ENCODE measurements at regions not wholly inside any gene's neighbourhood (a gene's known extent, or its start where the extent isn't known, plus 50 kb on each side); places are given as distances from the start of the nearest gene placed in this dataset.
A peak's percentile ranks its signal among the peaks of the same experiment; 100 is the strongest.

GRCh38 chrX:109268340-109268739 is 213.5 kb downstream of the GUCY2F start:
- Histone ChIP-seq H3K9me3 (ENCODE audit: control insufficient read depth in 4 of 4, insufficient read depth in 3 of 4, low read length in 3 of 4) (peaks cover 0 to 9% (median 0%) of the 10 kb centered on the region in 4 donors), H3K4me3 (no peak overlapping the region), H3K27me3 (ENCODE audit: control insufficient read depth in 3 of 3, insufficient read depth in 3 of 3, low read length in 2 of 3) (peaks cover 0 to 25% (median 8%) of the 10 kb centered on the region in 3 donors), H3K36me3 (ENCODE audit: control insufficient read depth in 4 of 4, insufficient read depth in 4 of 4, low read length in 4 of 4) (no peaks in the 10 kb centered on the region), H3K27ac (ENCODE audit: low read depth in 1 of 2, low read length in 1 of 2) (no peak overlapping the region), H3K4me1 (ENCODE audit: control insufficient read depth in 5 of 5, insufficient read depth in 5 of 5, low read length in 5 of 5) (no peaks in the 10 kb centered on the region), H3K9ac (ENCODE audit: insufficient read depth in 1 of 2, low read length in 2 of 2) (no peak overlapping the region)
- ATAC-seq (ENCODE audit: insufficient read depth, low FRiP score) (no peak), DNase-seq (peak in 1 of 3 donors; percentile 3)
- TF ChIP-seq, protein P1, sequence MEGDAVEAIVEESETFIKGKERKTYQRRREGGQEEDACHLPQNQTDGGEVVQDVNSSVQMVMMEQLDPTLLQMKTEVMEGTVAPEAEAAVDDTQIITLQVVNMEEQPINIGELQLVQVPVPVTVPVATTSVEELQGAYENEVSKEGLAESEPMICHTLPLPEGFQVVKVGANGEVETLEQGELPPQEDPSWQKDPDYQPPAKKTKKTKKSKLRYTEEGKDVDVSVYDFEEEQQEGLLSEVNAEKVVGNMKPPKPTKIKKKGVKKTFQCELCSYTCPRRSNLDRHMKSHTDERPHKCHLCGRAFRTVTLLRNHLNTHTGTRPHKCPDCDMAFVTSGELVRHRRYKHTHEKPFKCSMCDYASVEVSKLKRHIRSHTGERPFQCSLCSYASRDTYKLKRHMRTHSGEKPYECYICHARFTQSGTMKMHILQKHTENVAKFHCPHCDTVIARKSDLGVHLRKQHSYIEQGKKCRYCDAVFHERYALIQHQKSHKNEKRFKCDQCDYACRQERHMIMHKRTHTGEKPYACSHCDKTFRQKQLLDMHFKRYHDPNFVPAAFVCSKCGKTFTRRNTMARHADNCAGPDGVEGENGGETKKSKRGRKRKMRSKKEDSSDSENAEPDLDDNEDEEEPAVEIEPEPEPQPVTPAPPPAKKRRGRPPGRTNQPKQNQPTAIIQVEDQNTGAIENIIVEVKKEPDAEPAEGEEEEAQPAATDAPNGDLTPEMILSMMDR (IDR thresholded peaks at IDR 0.05; ENCODE audit: control extremely low read depth, extremely low read depth), result no peak

- no peak overlapping the region for H3K4me3 ChIP-seq
- no peaks in the 10 kb centered on the region for H3K4me1 ChIP-seq (ENCODE audit: control insufficient read depth in 5 of 5, insufficient read depth in 5 of 5, low read length in 5 of 5)
- ATAC-seq (ENCODE audit: insufficient read depth, low FRiP score) (no peak), DNase-seq (no peak)
- no peak overlapping the region for H3K9ac ChIP-seq (ENCODE audit: insufficient read depth in 1 of 2, low read length in 2 of 2)
- no peaks in the 10 kb centered on the region for H3K36me3 ChIP-seq (ENCODE audit: control insufficient read depth in 4 of 4, insufficient read depth in 4 of 4, low read length in 4 of 4)
- TF ChIP-seq, protein P1 (IDR thresholded peaks at IDR 0.05; ENCODE audit: control extremely low read depth, extremely low read depth), result no peak
- no peak overlapping the region for H3K27ac ChIP-seq (ENCODE audit: low read depth in 1 of 2, low read length in 1 of 2)
- H3K9me3 ChIP-seq (ENCODE audit: control insufficient read depth in 4 of 4, insufficient read depth in 3 of 4, low read length in 3 of 4), result peaks cover 0 to 9% (median 0%) of the 10 kb centered on the region in 4 donors
- peaks cover 0 to 20% (median 8%) of the 10 kb centered on the region in 3 donors for H3K27me3 ChIP-seq (ENCODE audit: control insufficient read depth in 3 of 3, insufficient read depth in 3 of 3, low read length in 2 of 3)
Measured at GRCh38 chrX:109266034-109266433, 215.9 kb downstream of the GUCY2F start.

- H3K4me3 ChIP-seq, result no peak overlapping the region
- DNase-seq, result no peak
- H3K9me3 ChIP-seq (ENCODE audit: control insufficient read depth in 4 of 4, insufficient read depth in 3 of 4, low read length in 3 of 4), result peaks cover 0 to 6% (median 0%) of the 10 kb centered on the region in 4 donors
- peaks cover 0 to 9% (median 4%) of the 10 kb centered on the region in 3 donors for H3K27me3 ChIP-seq (ENCODE audit: control insufficient read depth in 3 of 3, insufficient read depth in 3 of 3, low read length in 2 of 3)
- no peak overlapping the region for H3K27ac ChIP-seq (ENCODE audit: low read depth in 1 of 2, low read length in 1 of 2)
- WGBS, 2 donors, result 71 to 80% methylated on average over 1 of the region's 1 CpG
- H3K36me3 ChIP-seq (ENCODE audit: control insufficient read depth in 4 of 4, insufficient read depth in 4 of 4, low read length in 4 of 4), result no peaks in the 10 kb centered on the region
- TF ChIP-seq, protein P1 (IDR thresholded peaks at IDR 0.05; ENCODE audit: control extremely low read depth, extremely low read depth), result no peak
- ATAC-seq (ENCODE audit: insufficient read depth, low FRiP score), result no peak
- no peaks in the 10 kb centered on the region for H3K4me1 ChIP-seq (ENCODE audit: control insufficient read depth in 5 of 5, insufficient read depth in 5 of 5, low read length in 5 of 5)
- no peak overlapping the region for H3K9ac ChIP-seq (ENCODE audit: insufficient read depth in 1 of 2, low read length in 2 of 2)
Measured at GRCh38 chrX:109264878-109265277, 217.0 kb downstream of the GUCY2F start.

- H3K9me3 ChIP-seq (ENCODE audit: control insufficient read depth in 4 of 4, insufficient read depth in 3 of 4, low read length in 3 of 4), result peaks cover 0 to 5% (median 0%) of the 10 kb centered on the region in 4 donors
- H3K27me3 ChIP-seq (ENCODE audit: control insufficient read depth in 3 of 3, insufficient read depth in 3 of 3, low read length in 2 of 3), result peaks cover 0 to 2% (median 0%) of the 10 kb centered on the region in 3 donors
- ATAC-seq (ENCODE audit: insufficient read depth, low FRiP score), result no peak
- peak in 1 of 3 donors; percentile 2 for DNase-seq
- no peak overlapping the region for H3K9ac ChIP-seq (ENCODE audit: insufficient read depth in 1 of 2, low read length in 2 of 2)
- H3K27ac ChIP-seq (ENCODE audit: low read depth in 1 of 2, low read length in 1 of 2), result no peak overlapping the region
- no peaks in the 10 kb centered on the region for H3K36me3 ChIP-seq (ENCODE audit: control insufficient read depth in 4 of 4, insufficient read depth in 4 of 4, low read length in 4 of 4)
- no peaks in the 10 kb centered on the region for H3K4me1 ChIP-seq (ENCODE audit: control insufficient read depth in 5 of 5, insufficient read depth in 5 of 5, low read length in 5 of 5)
- TF ChIP-seq, protein P1 (IDR thresholded peaks at IDR 0.05; ENCODE audit: control extremely low read depth, extremely low read depth), result no peak
- H3K4me3 ChIP-seq, result no peak overlapping the region
- 51 to 54% methylated on average over 2 of the region's 2 CpGs for WGBS, 2 donors
Measured at GRCh38 chrX:109261279-109261678, 220.6 kb downstream of the GUCY2F start.
